Effector memory CD4-positive, alpha-beta T cell (primary cell): ENCODE measurements at regions not wholly inside any gene's neighbourhood (a gene's known extent, or its start where the extent isn't known, plus 50 kb on each side); places are given as distances from the start of the nearest gene placed in this dataset.
"Not testable (repeated sequence)": the region's sequence is repeated elsewhere in the genome, so short reads cannot be mapped to it uniquely, and the experiment has no call there.

Experiments used
- DNase-seq, 3 donors: peaks; one replicate each; pipeline ENCODE4 v3.0.0-alpha.2; 2020
- H3K27ac ChIP-seq: 2 replicates; pipeline ENCODE4 v1.7.0; 2013; ENCODE audit warnings: mild to moderate bottlenecking, low read length, moderate library complexity; ENCODE audit not compliant: insufficient read depth, poor library complexity, severe bottlenecking
- H3K27me3 ChIP-seq: replicated peaks from 2 replicates; pipeline ENCODE4 v1.7.0; 2013; ENCODE audit warnings: mild to moderate bottlenecking, low read length; ENCODE audit not compliant: insufficient read depth, control insufficient read depth, poor library complexity, severe bottlenecking
- H3K36me3 ChIP-seq: 2 replicates; pipeline ENCODE4 v1.7.0; 2013; ENCODE audit warnings: mild to moderate bottlenecking, low read length, moderate library complexity; ENCODE audit not compliant: control insufficient read depth, insufficient read depth
- H3K4me1 ChIP-seq: 2 replicates; pipeline ENCODE4 v1.7.0; 2013; ENCODE audit warnings: low read length, mild to moderate bottlenecking; ENCODE audit not compliant: control insufficient read depth, insufficient read depth, poor library complexity, severe bottlenecking
- H3K4me3 ChIP-seq: 2 replicates; pipeline ENCODE4 v1.7.0; 2013; ENCODE audit warnings: low read length, low read depth, mild to moderate bottlenecking; ENCODE audit not compliant: insufficient read depth, poor library complexity, severe bottlenecking
- H3K9me3 ChIP-seq: 2 replicates; pipeline ENCODE4 v1.7.0; 2013; ENCODE audit warnings: mild to moderate bottlenecking, low read length, moderate library complexity; ENCODE audit not compliant: control insufficient read depth

- Histone ChIP-seq H3K27ac (no peak overlapping the region), H3K4me3 (no peak overlapping the region), H3K27me3 (no peaks in the 10 kb centered on the region), H3K36me3 (no peaks in the 10 kb centered on the region), H3K9me3 (no peaks in the 10 kb centered on the region), H3K4me1 (no peaks in the 10 kb centered on the region)
- no peak for DNase-seq
Observed at GRCh38 chr14:48253020-48253419, 577.6 kb upstream of the MDGA2 start.

DNA sequence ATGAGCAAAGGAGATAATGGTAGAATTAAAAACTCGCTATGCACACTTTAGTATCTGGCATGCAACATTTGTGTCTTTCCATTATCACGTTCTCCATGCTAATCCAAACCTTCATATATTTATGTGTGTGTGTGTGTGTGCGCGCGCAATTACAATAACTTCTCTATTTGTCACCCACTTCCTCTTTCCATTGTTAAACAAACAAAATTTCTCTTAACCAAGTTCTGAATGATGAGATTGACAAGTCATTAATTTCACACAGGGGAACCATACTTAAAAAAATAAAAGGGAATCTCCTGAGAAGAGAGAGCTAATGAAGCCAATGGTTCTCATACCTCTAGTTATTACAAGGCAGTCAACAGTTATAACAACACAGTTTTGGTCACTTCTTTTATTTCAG, 575.9 kb upstream of the MDGA2 start:
- no peaks in the 10 kb centered on the region for H3K4me1 ChIP-seq
- no peak for DNase-seq
- no peaks in the 10 kb centered on the region for H3K9me3 ChIP-seq

GRCh38 chr14:48250575-48250974, 575.2 kb upstream of the MDGA2 start:
- Histone ChIP-seq H3K4me3 (no peak overlapping the region), H3K27ac (no peak overlapping the region), H3K36me3 (no peaks in the 10 kb centered on the region), H3K27me3 (no peaks in the 10 kb centered on the region), H3K9me3 (no peaks in the 10 kb centered on the region), H3K4me1 (no peaks in the 10 kb centered on the region)
- DNase-seq, result no peak

More for the DNA sequence above, 575.9 kb upstream of the MDGA2 start:
- Histone ChIP-seq H3K27me3 (no peaks in the 10 kb centered on the region), H3K4me3 (no peak overlapping the region), H3K36me3 (no peaks in the 10 kb centered on the region), H3K27ac (no peak overlapping the region)

- Histone ChIP-seq H3K27me3 (no peaks in the 10 kb centered on the region), H3K4me3 (no peak overlapping the region), H3K27ac (no peak overlapping the region), H3K4me1 (no peaks in the 10 kb centered on the region), H3K9me3 (no peaks in the 10 kb centered on the region), H3K36me3 (no peaks in the 10 kb centered on the region)
- no peak for DNase-seq
Observed at GRCh38 chr14:48247977-48248376, 572.6 kb upstream of the MDGA2 start.

DNA sequence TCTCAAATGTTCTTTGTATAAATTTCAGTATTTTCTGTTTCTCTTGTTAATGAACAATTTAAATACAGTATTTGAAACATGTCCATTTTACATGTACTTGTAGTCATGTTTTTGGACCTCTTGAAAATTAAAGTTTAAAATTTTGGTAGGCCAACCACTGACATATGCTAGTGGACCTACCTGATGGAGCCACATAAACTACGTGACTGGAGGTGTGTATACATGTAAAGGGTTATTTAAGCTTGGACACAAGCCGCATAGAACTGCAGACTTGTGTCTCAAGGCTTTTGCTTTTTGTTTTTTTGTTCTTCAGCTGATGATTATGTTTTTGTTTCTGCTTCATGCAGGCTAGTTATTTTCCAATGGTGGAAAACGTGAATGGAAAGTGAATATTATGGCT, 568.5 kb upstream of the MDGA2 start:
- Histone ChIP-seq H3K27me3 (no peaks in the 10 kb centered on the region), H3K9me3 (no peaks in the 10 kb centered on the region), H3K4me1 (no peaks in the 10 kb centered on the region), H3K36me3 (no peaks in the 10 kb centered on the region), H3K4me3 (no peak overlapping the region), H3K27ac (no peak overlapping the region)
- no peak for DNase-seq

DNA sequence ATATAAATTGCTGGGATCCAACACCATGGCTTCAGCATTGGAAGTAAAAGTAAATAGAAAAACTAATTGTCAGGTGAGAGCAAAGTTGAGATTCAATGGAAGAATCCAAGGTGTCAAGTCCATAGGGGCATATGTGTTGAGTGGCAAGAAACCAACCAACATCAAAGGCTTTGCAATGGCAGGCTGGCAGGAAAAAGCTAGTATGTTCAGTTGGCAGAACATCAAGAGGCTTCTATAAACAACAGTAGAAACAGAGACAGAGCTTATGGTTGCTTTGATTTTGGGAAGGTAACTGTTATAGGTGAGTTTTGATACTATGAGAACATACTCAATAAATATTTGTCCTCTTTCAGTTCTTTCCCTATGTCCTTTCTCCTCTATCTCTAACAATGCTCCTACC, 553.7 kb upstream of the MDGA2 start:
- Histone ChIP-seq H3K4me1 (no peaks in the 10 kb centered on the region), H3K27ac (no peak overlapping the region), H3K36me3 (no peaks in the 10 kb centered on the region), H3K9me3 (no peaks in the 10 kb centered on the region), H3K4me3 (no peak overlapping the region), H3K27me3 (no peaks in the 10 kb centered on the region)
- no peak for DNase-seq

DNA sequence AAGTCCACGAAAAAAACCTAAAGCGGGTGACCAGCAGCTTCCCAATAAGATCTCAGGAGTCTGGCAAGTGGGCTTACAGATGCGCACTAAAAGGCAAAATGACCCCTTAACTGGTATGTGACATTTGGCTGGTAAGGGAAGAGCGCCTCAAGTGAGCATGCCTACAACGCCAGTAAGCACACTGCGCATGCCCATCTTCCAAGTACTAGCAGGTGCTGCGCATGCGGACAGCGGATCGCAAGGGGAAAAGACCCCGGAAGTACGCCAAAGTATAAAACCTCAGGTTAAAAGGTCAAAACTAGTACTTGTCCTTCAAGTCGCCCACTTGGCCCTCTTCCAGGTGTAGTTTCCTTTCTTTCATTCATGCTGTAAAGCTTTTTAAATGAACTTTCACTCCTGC, 518.5 kb upstream of the MDGA2 start:
- no peak for DNase-seq
- Histone ChIP-seq H3K27me3 (no peaks in the 10 kb centered on the region), H3K27ac (no peak overlapping the region), H3K4me1 (no peaks in the 10 kb centered on the region), H3K36me3 (no peaks in the 10 kb centered on the region), H3K4me3 (no peak overlapping the region), H3K9me3 (no peaks in the 10 kb centered on the region)

- not testable (repeated sequence) for H3K4me1 ChIP-seq, DNase-seq, H3K27ac ChIP-seq
Observed at GRCh38 chr14:48149624-48150023, 474.2 kb upstream of the MDGA2 start.

DNA sequence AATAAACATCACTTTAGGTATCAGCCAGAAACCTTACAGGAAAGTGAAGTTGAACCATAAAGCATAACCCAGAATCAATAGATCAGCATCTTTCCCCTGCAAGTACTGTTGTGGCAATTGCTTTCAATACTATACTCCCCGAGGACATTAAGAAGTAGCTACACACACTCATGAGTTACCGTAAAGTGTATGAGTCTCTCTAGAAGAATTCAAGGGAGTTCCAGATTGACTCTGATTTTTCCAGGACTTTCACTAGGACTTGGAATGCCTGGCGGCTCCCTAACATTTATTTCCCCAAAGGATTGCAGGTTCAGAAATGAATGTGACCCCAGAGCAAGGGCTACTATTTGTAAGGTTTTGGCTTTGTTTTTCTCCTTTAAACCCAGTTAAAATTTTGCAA, 465.4 kb upstream of the MDGA2 start:
- Histone ChIP-seq H3K4me1 (no peaks in the 10 kb centered on the region), H3K27ac (no peak overlapping the region), H3K9me3 (no peaks in the 10 kb centered on the region), H3K4me3 (no peak overlapping the region), H3K36me3 (no peaks in the 10 kb centered on the region), H3K27me3 (no peaks in the 10 kb centered on the region)
- no peak for DNase-seq

More at GRCh38 chr14:48149624-48150023, 474.2 kb upstream of the MDGA2 start:
- not testable (repeated sequence) for H3K4me3 ChIP-seq, H3K9me3 ChIP-seq, H3K27me3 ChIP-seq, H3K36me3 ChIP-seq

- no peak overlapping the region for H3K4me3 ChIP-seq
- no peaks in the 10 kb centered on the region for H3K36me3 ChIP-seq
- H3K9me3 ChIP-seq, result no peaks in the 10 kb centered on the region
- H3K27me3 ChIP-seq, result no peaks in the 10 kb centered on the region
- no peak overlapping the region for H3K27ac ChIP-seq
- no peak for DNase-seq
- no peaks in the 10 kb centered on the region for H3K4me1 ChIP-seq
Observed at GRCh38 chr14:48129472-48129871, 454.1 kb upstream of the MDGA2 start.

GRCh38 chr14:48127674-48128073, 452.3 kb upstream of the MDGA2 start:
- no peak overlapping the region for H3K4me3 ChIP-seq
- H3K27ac ChIP-seq, result no peak overlapping the region
- DNase-seq, result no peak

More at GRCh38 chr14:48127674-48128073, 452.3 kb upstream of the MDGA2 start:
- H3K36me3 ChIP-seq, result no peaks in the 10 kb centered on the region
- no peaks in the 10 kb centered on the region for H3K27me3 ChIP-seq
- H3K4me1 ChIP-seq, result no peaks in the 10 kb centered on the region
- H3K9me3 ChIP-seq, result no peaks in the 10 kb centered on the region
